Parathyroid adenoma (tissue), 2 donors: ENCODE measurements at regions not wholly inside any gene's neighbourhood (a gene's known extent, or its start where the extent isn't known, plus 50 kb on each side); places are given as distances from the start of the nearest gene placed in this dataset.

Source experiments
- H2AFZ ChIP-seq: fragments of 300-600 bp; sonication (generic); one replicate; pipeline ENCODE4 v1.7.0; 2017; ENCODE audit warnings: antibody characterized with exemption, mild to moderate bottlenecking
- H3K27ac ChIP-seq: fragments of 300-600 bp; sonication (generic); one replicate; pipeline ENCODE4 v1.7.0; 2017
- H3K27me3 ChIP-seq: fragments of 300-600 bp; sonication (generic); one replicate; pipeline ENCODE4 v1.7.0; 2017; ENCODE audit warnings: low read length; ENCODE audit not compliant: control insufficient read depth, insufficient read depth
- H3K36me3 ChIP-seq: fragments of 300-600 bp; sonication (generic); one replicate; pipeline ENCODE4 v1.7.0; 2017; ENCODE audit warnings: low read length; ENCODE audit not compliant: control insufficient read depth, insufficient read depth
- H3K4me1 ChIP-seq: fragments of 300-600 bp; sonication (generic); one replicate; pipeline ENCODE4 v1.7.0; 2017; ENCODE audit warnings: control low read depth
- H3K4me2 ChIP-seq: fragments of 300-600 bp; sonication (generic); one replicate; pipeline ENCODE4 v1.7.0; 2017; ENCODE audit warnings: low read length
- H3K4me3 ChIP-seq: fragments of 300-600 bp; sonication (generic); one replicate; pipeline ENCODE4 v1.7.0; 2017; ENCODE audit warnings: low read depth, low read length
- H3K79me2 ChIP-seq: fragments of 300-600 bp; sonication (generic); one replicate; pipeline ENCODE4 v1.7.0; 2017; ENCODE audit warnings: control low read depth
- H3K9ac ChIP-seq: fragments of 300-600 bp; sonication (generic); one replicate; pipeline ENCODE4 v1.7.0; 2017; ENCODE audit warnings: mild to moderate bottlenecking
- H3K9me3 ChIP-seq: fragments of 300-600 bp; sonication (generic); one replicate; pipeline ENCODE4 v1.7.0; 2017; ENCODE audit warnings: low read length; ENCODE audit not compliant: control insufficient read depth
- CTCF ChIP-seq: fragments of 300-600 bp; sonication (generic); IDR thresholded peaks from one replicate; pipeline ENCODE4 v1.7.0; 2017; ENCODE audit warnings: antibody characterized with exemption, mild to moderate bottlenecking
- donor health status: primary hyperparathyroidism.

- Histone ChIP-seq H3K4me1 (no peaks in the 10 kb centered on the region), H3K9ac (no peak overlapping the region), H2AFZ (no peak overlapping the region), H3K27me3 (no peaks in the 10 kb centered on the region), H3K4me2 (no peak overlapping the region), H3K4me3 (no peak overlapping the region), H3K36me3 (no peaks in the 10 kb centered on the region), H3K27ac (no peak overlapping the region), H3K9me3 (no peaks in the 10 kb centered on the region), H3K79me2 (no peaks in the 10 kb centered on the region)
- TF ChIP-seq CTCF = no peak
These were observed 218.9 kb downstream of the PLOD2 start for GRCh38 chr3:145942052-145942451.

- TF ChIP-seq CTCF = no peak
- H3K4me2 ChIP-seq = no peak overlapping the region
These were observed 217.0 kb downstream of the PLOD2 start for GRCh38 chr3:145943952-145944351.

GRCh38 chr3:145951441-145951840 lies 209.5 kb downstream of the PLOD2 start:
- Histone ChIP-seq H3K4me3 (no peak overlapping the region), H3K9me3 (no peaks in the 10 kb centered on the region), H3K9ac (no peak overlapping the region), H3K27me3 (no peaks in the 10 kb centered on the region), H3K4me1 (no peaks in the 10 kb centered on the region), H3K27ac (no peak overlapping the region), H2AFZ (no peak overlapping the region), H3K79me2 (no peaks in the 10 kb centered on the region), H3K36me3 (no peaks in the 10 kb centered on the region), H3K4me2 (no peak overlapping the region)
- TF ChIP-seq CTCF = no peak

More at GRCh38 chr3:145943952-145944351, 217.0 kb downstream of the PLOD2 start:
- Histone ChIP-seq H3K4me3 (no peak overlapping the region), H3K9me3 (no peaks in the 10 kb centered on the region), H3K27ac (no peak overlapping the region), H3K79me2 (no peaks in the 10 kb centered on the region), H3K27me3 (no peaks in the 10 kb centered on the region), H3K36me3 (no peaks in the 10 kb centered on the region), H2AFZ (no peak overlapping the region), H3K4me1 (no peaks in the 10 kb centered on the region), H3K9ac (no peak overlapping the region)

GRCh38 chr3:145952536-145952935 lies 208.4 kb downstream of the PLOD2 start:
- Histone ChIP-seq H3K4me2 (no peak overlapping the region), H3K79me2 (no peaks in the 10 kb centered on the region), H3K9ac (no peak overlapping the region), H3K27ac (no peak overlapping the region), H3K36me3 (no peaks in the 10 kb centered on the region), H3K9me3 (no peaks in the 10 kb centered on the region), H3K4me3 (no peak overlapping the region), H3K4me1 (no peaks in the 10 kb centered on the region), H3K27me3 (no peaks in the 10 kb centered on the region), H2AFZ (no peak overlapping the region)
- no peak for TF ChIP-seq CTCF

- no peak for TF ChIP-seq CTCF
- H3K36me3 ChIP-seq = no peaks in the 10 kb centered on the region
- H3K27me3 ChIP-seq = no peaks in the 10 kb centered on the region
- no peaks in the 10 kb centered on the region for H3K9me3 ChIP-seq
- H2AFZ ChIP-seq = no peak overlapping the region
- no peak overlapping the region for H3K27ac ChIP-seq
- no peak overlapping the region for H3K9ac ChIP-seq
- H3K4me2 ChIP-seq = no peak overlapping the region
- no peak overlapping the region for H3K4me3 ChIP-seq
- no peaks in the 10 kb centered on the region for H3K79me2 ChIP-seq
- H3K4me1 ChIP-seq = no peaks in the 10 kb centered on the region
These were observed 207.7 kb downstream of the PLOD2 start for GRCh38 chr3:145953316-145953715.
